ENCODE measurements at regions not wholly inside any gene's neighbourhood (a gene's known extent, or its start where the extent isn't known, plus 50 kb on each side); places are given as distances from the start of the nearest gene placed in this dataset.

DNA sequence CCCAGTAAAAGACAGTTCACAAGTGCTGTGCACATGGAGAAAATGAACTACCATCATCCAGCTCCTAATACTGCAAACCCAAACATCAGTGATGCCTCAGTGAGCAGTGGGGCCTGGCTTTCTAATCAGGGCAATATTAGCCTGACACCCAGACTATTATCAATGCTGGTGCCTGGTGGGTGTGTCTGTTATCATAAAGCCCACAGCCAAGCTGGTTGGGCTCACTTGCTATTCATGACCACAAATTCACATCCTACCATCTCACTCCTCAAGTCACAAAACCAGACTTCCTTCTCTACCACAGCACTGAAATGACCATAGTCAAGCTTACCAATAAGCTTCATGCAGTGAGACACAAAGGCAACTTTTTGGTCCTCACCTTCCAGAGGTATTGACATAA, 180.8 kb upstream of the PLN start:
- TF ChIP-seq POLR2AphosphoS5 (IDR thresholded peaks at IDR 0.05; ENCODE audit: low read depth, low read length) (no peak), RXRA (IDR thresholded peaks at IDR 0.05; ENCODE audit: borderline replicate concordance, low read depth) (no peak)
- TF ChIP-seq, protein P1, sequence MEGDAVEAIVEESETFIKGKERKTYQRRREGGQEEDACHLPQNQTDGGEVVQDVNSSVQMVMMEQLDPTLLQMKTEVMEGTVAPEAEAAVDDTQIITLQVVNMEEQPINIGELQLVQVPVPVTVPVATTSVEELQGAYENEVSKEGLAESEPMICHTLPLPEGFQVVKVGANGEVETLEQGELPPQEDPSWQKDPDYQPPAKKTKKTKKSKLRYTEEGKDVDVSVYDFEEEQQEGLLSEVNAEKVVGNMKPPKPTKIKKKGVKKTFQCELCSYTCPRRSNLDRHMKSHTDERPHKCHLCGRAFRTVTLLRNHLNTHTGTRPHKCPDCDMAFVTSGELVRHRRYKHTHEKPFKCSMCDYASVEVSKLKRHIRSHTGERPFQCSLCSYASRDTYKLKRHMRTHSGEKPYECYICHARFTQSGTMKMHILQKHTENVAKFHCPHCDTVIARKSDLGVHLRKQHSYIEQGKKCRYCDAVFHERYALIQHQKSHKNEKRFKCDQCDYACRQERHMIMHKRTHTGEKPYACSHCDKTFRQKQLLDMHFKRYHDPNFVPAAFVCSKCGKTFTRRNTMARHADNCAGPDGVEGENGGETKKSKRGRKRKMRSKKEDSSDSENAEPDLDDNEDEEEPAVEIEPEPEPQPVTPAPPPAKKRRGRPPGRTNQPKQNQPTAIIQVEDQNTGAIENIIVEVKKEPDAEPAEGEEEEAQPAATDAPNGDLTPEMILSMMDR (IDR thresholded peaks at IDR 0.05) = no peak
